ENCODE measurements at regions not wholly inside any gene's neighbourhood (a gene's known extent, or its start where the extent isn't known, plus 50 kb on each side); places are given as distances from the start of the nearest gene placed in this dataset.

- no peaks in the 10 kb centered on the region for H3K36me3 Mint-ChIP-seq
- H3K27me3 Mint-ChIP-seq (ENCODE audit: low read depth in 3 of 3) = no peaks in the 10 kb centered on the region
- Histone ChIP-seq H3K9ac (ENCODE audit: insufficient read depth, low read length, poor library complexity, severe bottlenecking) (no peak overlapping the region), H3K4me2 (replicated peaks; ENCODE audit: extremely low read depth, low read length, poor library complexity, severe bottlenecking) (no peak overlapping the region), H3K4me1 (ENCODE audit: control insufficient read depth in 1 of 2, insufficient read depth in 2 of 2, low read length in 2 of 2) (no peaks in the 10 kb centered on the region), H2AFZ (ENCODE audit: insufficient read depth, low read depth, low read length, poor library complexity, severe bottlenecking) (no peak overlapping the region), H4K20me1 (ENCODE audit: insufficient read depth, low read length) (no peaks in the 10 kb centered on the region), H3K36me3 (replicated peaks in 1 of 2; ENCODE audit: control insufficient read depth in 1 of 2, insufficient read depth in 2 of 2, low read length in 2 of 2) (no peaks in the 10 kb centered on the region), H3K27ac (ENCODE audit: low read depth in 1 of 2, low read length in 2 of 2) (no peak overlapping the region), H3K4me3 (replicated peaks in 1 of 3; ENCODE audit: low read depth in 2 of 3, low read length in 3 of 3) (no peak overlapping the region), H3K9me3 (replicated peaks in 1 of 2; ENCODE audit: control insufficient read depth in 1 of 2, insufficient read depth in 1 of 2, low read length in 2 of 2) (no peaks in the 10 kb centered on the region), H3K79me2 (ENCODE audit: insufficient read depth, low read length) (no peaks in the 10 kb centered on the region), H3K27me3 (ENCODE audit: control insufficient read depth in 2 of 2, insufficient read depth in 2 of 2, low read length in 2 of 2) (no peaks in the 10 kb centered on the region)
- no peak overlapping the region for H3K27ac Mint-ChIP-seq
- WGBS (ENCODE audit: insufficient coverage) = no CpG with 5 or more reads among the region's 2 CpGs
- no peak for TF ChIP-seq CTCF (IDR thresholded peaks at IDR 0.05)
- no peaks in the 10 kb centered on the region for H3K4me1 Mint-ChIP-seq
- H3K4me3 Mint-ChIP-seq = no peak overlapping the region
- intact Hi-C loops (cut with micrococcal nuclease) = no loop called here
- H3K9me3 Mint-ChIP-seq = peaks cover 0 to 6% (median 3%) of the 10 kb centered on the region in 7 donors
- DNase-seq = no peak
Measured at GRCh38 chr18:60870261-60871153, 462.7 kb upstream of the CDH20 start.

GRCh38 chr18:60872434-60872833 is 460.8 kb upstream of the CDH20 start:
- Histone ChIP-seq H3K9me3 (replicated peaks in 1 of 2; ENCODE audit: control insufficient read depth in 1 of 2, insufficient read depth in 1 of 2, low read length in 2 of 2) (no peaks in the 10 kb centered on the region), H3K4me2 (replicated peaks; ENCODE audit: extremely low read depth, low read length, poor library complexity, severe bottlenecking) (no peak overlapping the region), H3K4me1 (ENCODE audit: control insufficient read depth in 1 of 2, insufficient read depth in 2 of 2, low read length in 2 of 2) (no peaks in the 10 kb centered on the region), H3K36me3 (replicated peaks in 1 of 2; ENCODE audit: control insufficient read depth in 1 of 2, insufficient read depth in 2 of 2, low read length in 2 of 2) (no peaks in the 10 kb centered on the region), H2AFZ (ENCODE audit: insufficient read depth, low read depth, low read length, poor library complexity, severe bottlenecking) (no peak overlapping the region), H3K4me3 (replicated peaks in 1 of 3; ENCODE audit: low read depth in 2 of 3, low read length in 3 of 3) (no peak overlapping the region), H3K27me3 (ENCODE audit: control insufficient read depth in 2 of 2, insufficient read depth in 2 of 2, low read length in 2 of 2) (no peaks in the 10 kb centered on the region), H3K79me2 (ENCODE audit: insufficient read depth, low read length) (no peaks in the 10 kb centered on the region), H3K9ac (ENCODE audit: insufficient read depth, low read length, poor library complexity, severe bottlenecking) (no peak overlapping the region), H3K27ac (ENCODE audit: low read depth in 1 of 2, low read length in 2 of 2) (no peak overlapping the region), H4K20me1 (ENCODE audit: insufficient read depth, low read length) (no peaks in the 10 kb centered on the region)
- Mint-ChIP-seq H3K27ac (no peak overlapping the region), H3K4me1 (no peaks in the 10 kb centered on the region), H3K4me3 (no peak overlapping the region), H3K9me3 (peaks cover 0 to 9% (median 2%) of the 10 kb centered on the region in 7 donors), H3K36me3 (no peaks in the 10 kb centered on the region), H3K27me3 (ENCODE audit: low read depth in 3 of 3) (no peaks in the 10 kb centered on the region)
- TF ChIP-seq CTCF (IDR thresholded peaks at IDR 0.05) = no peak
- WGBS (ENCODE audit: insufficient coverage) = 100% methylated on average over 1 of the region's 3 CpGs
- intact Hi-C loops (cut with micrococcal nuclease) = no loop called here
- DNase-seq = no peak
